ENCODE measurements at regions not wholly inside any gene's neighbourhood (a gene's known extent, or its start where the extent isn't known, plus 50 kb on each side); places are given as distances from the start of the nearest gene placed in this dataset.

DNA sequence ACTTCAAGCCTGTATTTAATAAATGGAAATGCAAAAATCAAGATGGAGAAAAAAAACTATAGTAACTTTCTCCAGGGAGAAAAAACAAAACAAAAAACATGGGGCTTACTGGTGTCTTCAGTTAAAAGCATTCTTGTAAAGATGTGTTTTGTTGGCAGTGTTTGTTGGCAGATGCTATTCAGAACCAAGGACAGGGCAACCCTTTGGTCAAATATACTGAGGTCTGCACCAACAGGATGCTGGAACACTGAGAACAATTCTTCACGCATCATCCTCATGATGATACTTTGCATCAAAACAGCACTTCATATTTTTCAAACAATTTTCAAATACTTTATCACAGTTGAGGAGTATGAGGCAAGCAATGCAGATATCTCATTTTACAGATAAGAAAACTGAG is 63.7 kb upstream of the CBLN4 start (continued):
- TF ChIP-seq ZBTB40 (IDR thresholded peaks at IDR 0.05) = no peak
- no peak for TF ChIP-seq ZBTB40 (CRISPR knock-in tag; IDR thresholded peaks at IDR 0.05)

- ATAC-seq (no peak), FAIRE-seq (no peak), DNase-seq (ENCODE audit: extremely low read depth in 1 of 4, low spot score in 3 of 4) (no peak)
- 0% methylated on average over 1 of the region's 1 CpG for WGBS (ENCODE audit: insufficient coverage, low coverage, missing lambda C conversion rate)
- 0 out of 2 replicates have a peak, but pooled peaks cover 2% of the 10 kb centered on the region for H3K9me3 ChIP-seq (replicated peaks; ENCODE audit: control insufficient read depth, insufficient read depth, low read depth, low read length)
- no peaks in the 10 kb centered on the region for H3K4me1 ChIP-seq (replicated peaks in 1 of 2; ENCODE audit: control insufficient read depth in 2 of 2, insufficient read depth in 2 of 2, low read length in 2 of 2)
- no peaks in the 10 kb centered on the region for H4K20me1 ChIP-seq (replicated peaks; ENCODE audit: control insufficient read depth, insufficient read depth, low read length)
- no peak overlapping the region for H3K9ac ChIP-seq (ENCODE audit: insufficient read depth in 1 of 2, low read depth in 2 of 2, low read length in 2 of 2)
- no peak overlapping the region for H3K4me2 ChIP-seq (ENCODE audit: insufficient read depth, low read length)
- H3K36me3 ChIP-seq (ENCODE audit: control insufficient read depth, insufficient read depth, low read length) = no peaks in the 10 kb centered on the region
- intact Hi-C loops (cut with micrococcal nuclease) (no loop called here), in situ Hi-C loops (cut with MboI) (no loop called here)
- H3K4me3 ChIP-seq = no peak overlapping the region
- H3K9me1 ChIP-seq (ENCODE audit: control insufficient read depth, insufficient read depth, low read length) = no peaks in the 10 kb centered on the region
- CTCF ChIA-PET (ENCODE audit: low intra/inter-chr PET ratio) = no interaction called here
- H2AFZ ChIP-seq (ENCODE audit: low read depth, low read length) = no peak overlapping the region
- H3K79me2 ChIP-seq (ENCODE audit: control insufficient read depth, insufficient read depth, low read length) = no peaks in the 10 kb centered on the region
- POLR2A ChIA-PET = no interaction called here
- no peak overlapping the region for H3K27ac ChIP-seq (ENCODE audit: extremely low read depth, low read depth, low read length)
- no TSS peak for BruUV-seq (replicated peaks)
- no peaks in the 10 kb centered on the region for H3K27me3 ChIP-seq (ENCODE audit: control insufficient read depth in 2 of 2, insufficient read depth in 2 of 2, low read length in 2 of 2)
- TF ChIP-seq CREM (IDR thresholded peaks at IDR 0.05; ENCODE audit: low read depth) = no peak
- TF ChIP-seq ZFX (CRISPR knock-in tag; IDR thresholded peaks at IDR 0.05) = no peak
- TF ChIP-seq MCM2 (IDR thresholded peaks at IDR 0.05; ENCODE audit: low read depth) = no peak
- no peak for TF ChIP-seq ZNF644 (tag; IDR thresholded peaks at IDR 0.05; ENCODE audit: low read depth)
- TF ChIP-seq FIP1L1 (IDR thresholded peaks at IDR 0.05; ENCODE audit: low read depth, low read length, poor library complexity, severe bottlenecking) = no peak
- TF ChIP-seq FOXK1 (CRISPR knock-in tag; IDR thresholded peaks at IDR 0.05; ENCODE audit: borderline replicate concordance) = no peak
- no peak for TF ChIP-seq ZNF668 (CRISPR knock-in tag; IDR thresholded peaks at IDR 0.05)
- no peak for TF ChIP-seq KLF1 (tag; IDR thresholded peaks at IDR 0.05)
- no peak for TF ChIP-seq FOXK2 (conservative IDR thresholded peaks at IDR 0.05 in 1 of 2, IDR thresholded peaks at IDR 0.05 in 1 of 2; ENCODE audit: low read depth in 2 of 2)
- no peak for TF ChIP-seq LCOR (CRISPR knock-in tag; IDR thresholded peaks at IDR 0.05)
- no peak for TF ChIP-seq HMGN3 (IDR thresholded peaks at IDR 0.05; ENCODE audit: borderline replicate concordance, extremely low read depth, insufficient read length, low read depth, low read length)
Measured at GRCh38 chr20:56072165-56072564, 66.8 kb upstream of the CBLN4 start.
